Right cardiac atrium (tissue), 5 donors: ENCODE measurements at regions not wholly inside any gene's neighbourhood (a gene's known extent, or its start where the extent isn't known, plus 50 kb on each side); places are given as distances from the start of the nearest gene placed in this dataset.

ENCODE experiments used
- ATAC-seq, 2 donors: fragments of 200-7000 bp; cut with Tn5 transposase; one replicate each; pipeline versions ENCODE4 v1.8.0 to v1.9.1; 2020; ENCODE audit warnings: moderate library complexity in 2 of 2, mild to moderate bottlenecking in 1 of 2
- DNase-seq, 3 donors: peaks; one replicate each; pipeline ENCODE4 v3.0.0-alpha.2; 2020
- H3K27ac ChIP-seq: one replicate; pipeline ENCODE4 v1.5.1; 2013; ENCODE audit warnings: mild to moderate bottlenecking, low read length, control low read depth, moderate library complexity
- H3K27me3 ChIP-seq: one replicate; pipeline ENCODE4 v1.6.1; 2013; ENCODE audit not compliant: control insufficient read depth, insufficient read depth
- H3K4me1 ChIP-seq: one replicate; pipeline ENCODE4 v1.6.1; 2013; ENCODE audit warnings: low read length; ENCODE audit not compliant: control insufficient read depth, insufficient read depth
- H3K4me3 ChIP-seq: one replicate; pipeline ENCODE4 v1.5.1; 2013; ENCODE audit warnings: low read length, control low read depth
- H3K9me3 ChIP-seq: one replicate; pipeline ENCODE4 v1.6.1; 2013; ENCODE audit warnings: low read length; ENCODE audit not compliant: control insufficient read depth
- WGBS: extraction: QIAGEN DNeasy Blood & Tissue Kit; methylation state at CpG from one replicate; pipeline ENCODE4 v1.1.7; 2013; 5-methylcytosine and 5-hydroxymethylcytosine counted together
- intact Hi-C, 4 donors: fragments of 100-400 bp; cut with DNase I; formaldehyde crosslinking; loops; one replicate each; pipeline versions ENCODE4 v1.11.0 to v1.14.0; 2022 to 2023
- donor health status: healthy with polysubstance abuse.
- donor health status: DM: no; HTN: yes; CAD: no.
- donor health status: DM: no; HTN: no; CAD: no.
- donor health status: DM: no; HTN: yes; CAD: no; lungs with severe emphysema.
- donor health status: DM: yes; HTN: yes; CAD: no.

DNA sequence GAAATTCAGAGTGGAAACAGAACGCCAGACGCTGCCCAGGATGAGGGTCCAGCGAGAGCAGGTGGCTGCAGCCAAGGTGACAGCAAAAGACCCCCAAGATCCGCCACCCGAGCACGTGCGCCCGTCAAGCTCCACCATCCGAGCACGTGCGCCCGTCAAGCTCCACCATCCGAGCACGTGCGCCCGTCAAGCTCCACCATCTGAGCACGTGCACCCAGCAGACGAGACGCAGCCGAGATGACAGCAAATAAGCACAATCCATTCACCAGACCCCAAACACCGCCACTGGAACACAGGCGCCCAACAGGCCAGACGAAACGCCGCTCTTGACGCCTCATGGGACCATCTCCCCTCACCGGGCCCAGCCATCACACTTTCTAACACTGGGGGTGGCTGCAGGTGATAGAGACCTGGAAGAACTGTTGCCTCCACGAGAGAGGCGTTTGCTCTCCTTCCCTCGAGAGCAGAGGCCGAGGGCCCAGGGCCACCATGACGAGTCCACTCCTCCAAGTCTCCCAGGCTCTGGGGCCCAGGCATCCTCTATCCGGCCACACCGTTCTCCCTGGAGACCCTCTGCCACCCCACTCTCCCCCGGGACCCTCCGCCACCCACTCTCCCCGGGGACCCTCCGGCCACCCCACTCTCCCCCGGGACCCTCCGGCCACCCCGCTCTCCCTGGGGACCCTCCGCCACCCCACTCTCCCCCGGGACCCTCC lies 62.1 kb upstream of the GALNT9 start:
- H3K27me3 ChIP-seq, result no peaks in the 10 kb centered on the region
- intact Hi-C loops, result no loop called here

DNA sequence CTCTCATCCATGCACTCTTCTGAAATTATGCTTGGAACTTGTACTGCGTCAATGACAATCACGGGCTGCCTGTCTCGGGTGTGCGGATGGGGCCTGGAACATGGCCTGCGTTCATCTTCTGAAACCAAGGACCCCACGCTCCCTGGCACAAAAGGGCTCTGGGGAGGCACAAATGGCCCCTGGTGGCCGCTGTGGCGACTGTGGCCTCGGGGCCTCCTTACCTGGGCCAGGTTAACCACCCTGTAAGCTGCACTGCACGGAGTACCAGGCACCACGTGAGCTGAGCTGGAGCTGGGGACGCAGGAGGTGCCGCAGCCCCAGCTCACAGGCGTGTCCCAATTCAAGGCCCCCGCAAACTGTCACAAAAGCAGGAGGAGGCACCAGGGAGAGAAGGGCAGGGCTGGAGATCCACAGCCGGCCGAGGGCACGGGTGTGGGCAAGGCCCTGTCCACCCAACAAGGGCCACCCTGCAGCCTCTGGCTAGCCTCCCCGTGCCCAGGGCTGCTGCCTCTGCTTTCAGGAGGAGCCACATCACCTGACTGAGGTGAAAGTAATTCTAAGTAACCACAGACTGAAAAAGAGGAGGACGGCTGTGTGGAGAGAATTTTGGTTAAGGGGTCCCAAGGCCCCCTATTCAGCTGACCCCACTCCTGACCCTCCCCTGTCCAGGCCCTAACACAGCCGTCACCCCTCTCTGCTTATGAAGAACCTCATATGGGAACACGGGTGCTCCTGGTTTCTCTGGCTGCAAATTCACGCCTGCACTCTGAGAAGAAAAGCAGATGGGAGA lies 61.1 kb upstream of the GALNT9 start:
- no peaks in the 10 kb centered on the region for H3K27me3 ChIP-seq
- ATAC-seq (no peak), DNase-seq (peak; percentile 5 to 34 (median 6))
- intact Hi-C loops, result no loop called here
- no peaks in the 10 kb centered on the region for H3K9me3 ChIP-seq
- no peak overlapping the region for H3K4me3 ChIP-seq
- 83% methylated on average over 23 of the region's 23 CpGs for WGBS
- no peak overlapping the region for H3K27ac ChIP-seq
- no peaks in the 10 kb centered on the region for H3K4me1 ChIP-seq

More for the DNA sequence above, 62.1 kb upstream of the GALNT9 start:
- Histone ChIP-seq H3K4me1 (no peaks in the 10 kb centered on the region), H3K4me3 (no peak overlapping the region), H3K27ac (no peak overlapping the region), H3K9me3 (no peaks in the 10 kb centered on the region)
- DNase-seq (peak; percentile 9 to 55 (median 32)), ATAC-seq (no peak)
- WGBS, result 89% methylated on average over 43 of the region's 43 CpGs

DNA sequence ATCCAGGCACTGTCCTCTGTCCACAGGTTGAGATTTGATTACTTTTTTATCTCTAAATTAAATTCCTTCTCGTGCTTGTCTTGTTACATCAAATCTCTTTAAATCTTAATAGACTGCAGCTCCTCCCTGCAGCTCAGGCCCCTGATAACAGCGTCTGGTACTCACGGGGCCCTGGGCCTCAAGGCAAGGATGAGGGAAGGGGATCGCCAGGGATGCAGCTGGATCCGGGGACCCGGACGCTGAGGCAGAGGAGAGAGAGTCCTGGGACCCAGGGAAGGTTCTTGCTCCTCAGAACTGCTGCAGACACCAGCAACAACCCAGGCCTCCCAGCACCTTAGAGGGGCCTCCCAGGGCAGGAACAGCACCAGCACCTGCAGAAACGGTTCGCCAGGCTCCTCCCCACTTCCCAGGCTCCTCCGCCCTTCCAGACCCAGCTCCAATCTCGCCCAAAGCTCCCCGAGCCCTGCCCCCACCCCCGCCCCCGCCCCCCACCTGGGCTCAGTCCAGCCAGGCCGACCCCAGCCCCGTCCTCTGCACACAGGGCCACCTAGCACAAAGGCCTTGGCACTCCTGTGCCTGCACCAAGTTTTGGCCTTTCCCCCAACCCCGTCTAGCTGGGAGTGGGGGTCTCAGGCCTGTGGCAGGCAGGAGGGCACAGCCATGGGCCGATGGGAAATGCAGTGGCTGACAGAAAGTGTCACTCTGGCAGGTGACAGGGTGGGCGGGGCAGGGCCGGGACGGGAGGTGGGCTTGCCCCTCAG lies 60.3 kb upstream of the GALNT9 start:
- whole genome bisulfite sequencing, result 32% methylated on average over 21 of the region's 21 CpGs
- Histone ChIP-seq H3K27ac (no peak overlapping the region), H3K4me3 (no peak overlapping the region), H3K9me3 (no peaks in the 10 kb centered on the region), H3K27me3 (no peaks in the 10 kb centered on the region), H3K4me1 (no peaks in the 10 kb centered on the region)
- ATAC-seq (no peak), DNase-seq (peak in 2 of 3 donors; percentile 6 to 16)
- intact Hi-C loops, result no loop called here

DNA sequence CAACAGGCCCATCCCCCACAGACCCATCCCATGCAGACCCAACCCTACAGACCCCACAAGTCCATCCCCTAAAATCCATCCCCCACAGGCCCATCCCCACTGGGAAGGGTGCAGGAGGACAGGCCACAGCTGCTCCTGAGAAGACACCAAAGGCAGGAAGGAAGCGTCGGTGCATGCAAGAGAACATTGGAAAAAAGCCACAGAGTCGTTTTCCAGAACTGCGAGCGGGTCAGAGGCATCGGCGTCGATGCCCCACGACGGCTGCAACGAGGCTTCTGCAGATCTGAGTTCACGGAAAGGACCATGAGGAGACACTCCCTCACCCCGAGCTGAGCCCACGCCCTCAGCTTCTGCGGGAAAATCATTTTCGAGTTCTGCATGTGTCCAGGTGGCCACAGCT lies 59.6 kb upstream of the GALNT9 start:
- H3K27me3 ChIP-seq, result no peaks in the 10 kb centered on the region
- intact Hi-C loops, result no loop called here
- DNase-seq (peak in 2 of 3 donors; percentile 10 to 12), ATAC-seq (no peak)
- H3K27ac ChIP-seq, result no peak overlapping the region
- WGBS, result 44% methylated on average over 16 of the region's 16 CpGs
- H3K4me1 ChIP-seq, result no peaks in the 10 kb centered on the region
- H3K9me3 ChIP-seq, result no peaks in the 10 kb centered on the region
- H3K4me3 ChIP-seq, result no peak overlapping the region

DNA sequence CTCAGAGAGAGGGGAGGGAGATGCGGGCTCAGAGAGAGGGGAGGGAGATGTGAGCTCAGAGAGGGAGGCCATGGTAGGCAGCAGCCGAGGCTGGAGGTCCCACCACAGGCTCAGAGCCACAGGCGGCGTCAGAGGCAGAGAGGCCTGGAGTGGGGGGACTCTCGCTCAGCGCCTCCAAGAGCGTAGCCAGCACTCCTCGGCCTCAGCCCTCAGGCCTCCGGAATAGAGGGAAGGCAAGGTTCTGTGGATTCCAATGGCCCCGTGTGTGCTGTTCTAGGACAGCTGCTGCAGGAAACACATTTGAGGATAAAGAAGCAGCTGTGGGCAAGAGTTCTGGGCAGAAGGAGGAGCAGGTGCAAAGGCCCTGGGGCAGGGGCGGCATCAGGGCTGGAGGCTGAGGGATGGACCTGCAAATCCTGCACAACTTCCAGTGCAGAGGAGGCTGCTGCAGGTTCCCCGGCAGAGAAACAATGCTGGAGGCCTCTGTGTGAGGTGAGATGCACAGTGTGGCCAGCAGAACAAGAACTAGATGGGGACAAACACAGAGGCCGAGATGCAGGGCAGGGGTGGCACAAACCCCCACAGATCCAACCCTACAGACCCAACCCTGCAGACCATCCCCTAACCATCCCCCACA lies 59.1 kb upstream of the GALNT9 start:
- Histone ChIP-seq H3K9me3 (no peaks in the 10 kb centered on the region), H3K4me1 (no peaks in the 10 kb centered on the region), H3K27me3 (no peaks in the 10 kb centered on the region), H3K4me3 (no peak overlapping the region), H3K27ac (no peak overlapping the region)
- ATAC-seq (no peak), DNase-seq (peak; percentile 4 to 35 (median 22))
- intact Hi-C loops, result no loop called here
- WGBS, result 79% methylated on average over 13 of the region's 13 CpGs

DNA sequence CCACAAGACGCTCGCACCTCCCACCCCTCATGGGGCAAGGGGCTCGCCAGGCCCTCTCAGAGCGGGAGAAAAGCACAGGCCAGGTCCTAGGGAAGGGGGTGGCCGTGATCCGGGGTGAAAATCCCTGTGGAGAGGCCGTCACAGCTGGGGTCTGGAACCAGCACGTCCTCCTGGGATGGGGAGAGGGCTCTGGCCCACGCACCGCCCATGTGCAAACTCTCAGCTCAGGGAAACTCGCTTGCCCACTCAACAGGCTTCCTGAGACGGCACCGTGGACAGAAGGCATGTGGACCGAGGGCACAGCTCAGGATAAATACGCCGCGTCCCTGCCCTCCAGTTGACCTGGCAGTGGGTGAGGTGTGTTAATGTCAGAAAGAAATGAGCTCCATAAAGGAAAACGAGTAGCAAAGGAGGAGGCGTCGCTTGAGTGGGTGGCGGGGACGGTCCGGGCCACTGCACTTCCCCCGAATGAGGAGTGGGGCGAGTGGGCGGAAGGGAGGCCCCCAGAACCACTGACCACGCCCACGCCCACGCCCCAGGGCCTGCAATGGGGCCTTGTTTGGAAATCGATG lies 57.6 kb upstream of the GALNT9 start:
- H3K27ac ChIP-seq, result no peak overlapping the region
- H3K4me1 ChIP-seq, result no peaks in the 10 kb centered on the region

DNA sequence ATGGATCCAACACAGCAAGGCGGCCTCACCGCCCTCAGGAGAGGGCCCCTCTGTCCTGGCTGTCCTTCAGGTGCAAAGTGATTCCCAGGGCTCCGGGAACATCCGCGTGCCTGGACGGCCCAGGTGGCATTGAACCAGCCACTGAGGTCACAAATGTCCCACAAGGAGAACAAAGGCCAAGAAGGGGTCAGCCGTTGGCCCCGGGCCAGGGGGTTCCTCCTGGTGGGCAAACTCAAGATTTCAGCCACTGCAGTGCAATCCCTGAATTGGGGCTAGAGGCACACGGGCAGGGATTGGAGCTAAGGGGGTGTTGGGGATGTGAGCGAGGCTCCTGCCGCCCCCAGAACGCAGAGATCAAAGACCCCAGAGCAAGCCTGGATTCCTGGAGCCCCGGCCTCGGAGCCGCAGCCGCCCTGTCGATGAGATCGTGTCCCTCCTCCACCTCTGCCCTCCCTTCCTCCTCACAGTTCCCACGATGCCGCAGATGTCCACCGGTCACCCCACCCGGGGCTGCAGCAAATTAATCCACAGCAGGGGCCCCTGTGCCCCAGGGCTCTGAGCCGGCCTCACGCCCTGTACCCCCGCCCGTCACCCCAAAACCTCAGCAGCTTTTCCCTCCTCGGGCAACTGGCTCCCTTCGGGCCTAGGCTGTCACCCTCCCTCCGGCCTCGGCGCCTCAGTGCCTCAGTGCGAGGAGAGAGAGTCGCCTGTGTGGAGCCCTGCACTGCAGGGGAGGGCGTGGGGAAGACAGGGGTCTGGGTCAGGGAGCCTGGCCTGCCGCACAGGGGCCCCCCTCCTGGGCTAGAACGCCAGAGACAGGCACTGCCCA lies 56.7 kb upstream of the GALNT9 start:
- WGBS, result 55% methylated on average over 36 of the region's 36 CpGs
- intact Hi-C loops, result no loop called here
- no peaks in the 10 kb centered on the region for H3K9me3 ChIP-seq
- H3K4me1 ChIP-seq, result no peaks in the 10 kb centered on the region
- DNase-seq (peak; percentile 6 to 45 (median 27)), ATAC-seq (no peak)
- no peak overlapping the region for H3K4me3 ChIP-seq
- no peaks in the 10 kb centered on the region for H3K27me3 ChIP-seq
- no peak overlapping the region for H3K27ac ChIP-seq

More for the DNA sequence above, 57.6 kb upstream of the GALNT9 start:
- Histone ChIP-seq H3K4me3 (no peak overlapping the region), H3K9me3 (no peaks in the 10 kb centered on the region), H3K27me3 (no peaks in the 10 kb centered on the region)
- ATAC-seq (no peak), DNase-seq (peak; percentile 7 to 45 (median 39))
- intact Hi-C loops, result no loop called here
- 70% methylated on average over 30 of the region's 30 CpGs for WGBS

DNA sequence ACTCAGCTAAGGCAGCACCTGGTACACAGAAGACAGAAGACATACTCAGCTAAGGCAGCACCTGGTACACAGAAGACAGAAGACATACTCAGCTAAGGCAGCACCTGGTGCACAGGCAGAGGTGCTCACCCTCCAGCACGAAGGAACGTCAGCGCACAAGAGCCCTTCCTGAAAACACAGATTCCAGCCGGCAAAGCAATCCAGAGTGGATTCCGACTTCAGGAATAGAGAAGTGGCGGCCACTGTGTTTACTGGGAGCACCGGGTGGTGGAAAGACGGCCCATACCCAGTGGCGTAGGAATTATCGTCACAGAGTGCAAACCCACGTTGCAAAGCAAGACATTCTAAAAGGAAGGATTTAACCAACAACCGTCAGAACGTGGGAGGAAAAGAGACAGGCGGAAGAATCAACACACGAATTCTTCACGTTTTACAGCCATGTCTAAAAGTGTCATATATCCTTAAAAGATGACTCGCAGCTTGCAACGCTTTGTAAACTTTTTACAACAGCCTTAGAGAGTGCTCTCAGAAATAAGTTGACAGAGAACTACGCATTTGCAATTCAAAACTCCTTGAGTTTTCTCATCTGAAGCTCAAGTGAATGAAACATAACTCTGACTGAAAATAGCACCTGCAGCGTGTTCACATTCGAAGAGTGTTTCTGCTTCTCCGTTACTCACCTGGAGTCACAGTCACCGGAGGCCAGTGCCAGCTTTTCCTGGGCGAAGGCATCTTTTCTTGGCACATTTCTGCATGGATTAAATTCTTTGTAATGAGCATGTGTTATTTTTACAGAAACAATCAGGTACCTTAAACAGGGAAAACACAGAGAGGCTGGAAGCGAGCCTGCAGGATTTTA lies 55.8 kb upstream of the GALNT9 start:
- intact Hi-C loops, result no loop called here
- peak; percentile 2 to 23 (median 2) for DNase-seq

DNA sequence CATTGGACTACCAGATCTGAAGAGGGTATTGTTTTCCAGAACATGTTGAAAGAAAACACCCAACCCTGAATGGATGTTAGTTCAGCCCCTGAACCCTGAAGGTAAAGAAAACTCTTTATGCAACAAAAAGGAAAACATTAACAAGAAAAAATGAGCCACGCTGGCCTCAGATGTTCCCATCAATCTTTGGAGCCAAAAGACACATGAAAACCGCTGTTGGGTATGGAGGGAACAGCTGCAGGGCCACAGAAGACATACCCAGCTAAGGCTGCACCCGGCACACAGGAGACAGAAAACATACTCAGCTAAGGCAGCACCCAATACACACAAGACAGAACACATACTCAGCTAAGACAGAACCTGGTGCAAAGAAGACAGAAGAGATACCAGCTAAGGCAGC lies 51.3 kb upstream of the GALNT9 start:
- Histone ChIP-seq H3K4me3 (no peak overlapping the region), H3K27me3 (no peaks in the 10 kb centered on the region), H3K4me1 (no peaks in the 10 kb centered on the region), H3K27ac (no peak overlapping the region), H3K9me3 (no peaks in the 10 kb centered on the region)
- 66% methylated on average over 3 of the region's 3 CpGs for WGBS
- DNase-seq (peak in 1 of 3 donors; percentile 5), ATAC-seq (no peak)
- intact Hi-C loops, result no loop called here

More for the DNA sequence above, 55.8 kb upstream of the GALNT9 start:
- Histone ChIP-seq H3K4me1 (no peaks in the 10 kb centered on the region), H3K4me3 (no peak overlapping the region), H3K27ac (no peak overlapping the region), H3K27me3 (no peaks in the 10 kb centered on the region), H3K9me3 (no peaks in the 10 kb centered on the region)
- ATAC-seq, result no peak
- WGBS, result 63% methylated on average over 25 of the region's 25 CpGs
